Osteocyte (in vitro differentiated cells): ENCODE measurements at regions not wholly inside any gene's neighbourhood (a gene's known extent, or its start where the extent isn't known, plus 50 kb on each side); places are given as distances from the start of the nearest gene placed in this dataset.

Source experiments
- DNase-seq: peaks from one replicate; pipeline ENCODE4 v3.0.0; 2021; ENCODE audit warnings: mixed read lengths; ENCODE audit not compliant: unreplicated experiment; ENCODE audit errors: extremely low spot score
- H3K27ac Mint-ChIP-seq: one replicate; pipeline ENCODE4 v1.8.0; 2021; ENCODE audit warnings: mild to moderate bottlenecking, mixed read lengths; ENCODE audit not compliant: unreplicated experiment
- H3K27me3 Mint-ChIP-seq: one replicate; pipeline ENCODE4 v1.8.0; 2021; ENCODE audit warnings: mixed read lengths; ENCODE audit not compliant: unreplicated experiment
- H3K36me3 Mint-ChIP-seq: one replicate; pipeline ENCODE4 v1.8.0; 2021; ENCODE audit warnings: mixed read lengths; ENCODE audit not compliant: unreplicated experiment
- H3K4me1 Mint-ChIP-seq: one replicate; pipeline ENCODE4 v1.8.0; 2021; ENCODE audit warnings: mixed read lengths; ENCODE audit not compliant: unreplicated experiment
- H3K4me3 Mint-ChIP-seq: one replicate; pipeline ENCODE4 v1.8.0; 2021; ENCODE audit warnings: mild to moderate bottlenecking, moderate library complexity, mixed read lengths; ENCODE audit not compliant: unreplicated experiment
- H3K9me3 Mint-ChIP-seq: one replicate; pipeline ENCODE4 v1.8.0; 2021; ENCODE audit warnings: mixed read lengths; ENCODE audit not compliant: unreplicated experiment
- CTCF ChIP-seq: fragments of 200-600 bp; sonication (generic); IDR thresholded peaks from 2 replicates; pipeline ENCODE4 v1.5.0; 2021; ENCODE audit warnings: antibody characterized with exemption, mild to moderate bottlenecking, moderate library complexity

DNA sequence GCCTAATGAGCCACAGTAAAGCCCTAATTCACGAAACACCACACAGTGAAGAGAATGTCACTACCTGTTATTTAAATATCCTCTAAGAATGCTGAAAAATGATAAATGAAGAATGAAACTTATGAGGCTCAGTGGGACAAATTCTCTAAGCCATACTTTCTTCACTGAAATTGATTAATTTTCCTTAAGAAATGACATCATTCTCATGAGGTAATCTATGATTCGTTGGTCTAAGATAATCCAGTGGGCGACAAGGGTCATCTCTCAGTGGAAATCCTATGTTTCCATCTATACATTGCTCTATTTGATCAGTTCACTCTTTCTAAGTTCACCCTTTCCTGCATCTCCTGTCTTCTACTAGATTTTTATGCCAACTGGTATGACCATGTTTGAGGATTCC lies 330.4 kb upstream of the ANKRD30A start:
- Mint-ChIP-seq H3K36me3 (no peaks in the 10 kb centered on the region), H3K27me3 (peaks cover 40% of the 10 kb centered on the region), H3K4me3 (no peak overlapping the region)

DNA sequence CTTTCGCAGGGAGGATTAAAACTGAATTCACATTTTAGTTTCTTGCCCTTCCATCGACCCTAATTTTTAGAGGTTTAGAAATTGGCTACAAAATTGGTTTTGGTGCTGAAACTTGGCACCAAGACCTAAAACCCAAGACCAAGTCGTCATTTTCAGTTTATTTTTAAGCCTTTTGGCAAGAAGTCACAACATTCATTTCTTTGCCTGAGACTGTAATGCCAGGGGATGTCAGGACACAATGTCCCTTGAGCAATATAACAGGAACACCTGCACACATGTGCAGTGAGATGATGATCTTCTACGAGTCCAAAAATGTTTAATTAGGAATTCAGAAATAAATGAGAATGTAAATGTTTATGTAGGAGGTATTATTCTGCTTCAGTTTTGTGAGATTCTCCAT lies 335.4 kb upstream of the ANKRD30A start:
- Mint-ChIP-seq H3K36me3 (no peaks in the 10 kb centered on the region), H3K4me3 (no peak overlapping the region), H3K9me3 (no peaks in the 10 kb centered on the region), H3K27me3 (peaks cover 13% of the 10 kb centered on the region), H3K27ac (no peak overlapping the region), H3K4me1 (no peaks in the 10 kb centered on the region)
- no peak for TF ChIP-seq CTCF
- no peak for DNase-seq

More for the DNA sequence above, 330.4 kb upstream of the ANKRD30A start:
- H3K9me3 Mint-ChIP-seq: no peaks in the 10 kb centered on the region
- H3K27ac Mint-ChIP-seq: no peak overlapping the region
- DNase-seq: no peak
- TF ChIP-seq CTCF: no peak
- no peaks in the 10 kb centered on the region for H3K4me1 Mint-ChIP-seq

DNA sequence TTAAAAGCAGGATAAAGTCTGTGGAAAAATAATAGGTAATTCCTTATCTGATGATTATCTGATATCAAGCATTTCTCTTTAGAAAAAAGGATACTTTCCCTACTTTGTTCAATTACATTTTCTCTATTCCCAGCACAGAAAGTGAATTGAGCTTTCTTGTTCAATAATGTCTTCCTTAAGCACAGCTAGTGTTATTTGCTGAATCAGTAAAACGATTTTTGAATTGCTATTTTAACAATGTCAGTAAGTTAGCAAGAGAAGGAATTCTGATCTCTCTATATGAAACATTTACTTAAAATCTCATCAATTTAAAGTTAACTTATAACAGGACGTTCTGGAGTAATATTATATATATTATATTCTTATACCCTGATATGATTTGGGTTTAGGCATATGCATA lies 337.2 kb upstream of the ANKRD30A start:
- H3K27ac Mint-ChIP-seq: no peak overlapping the region
- TF ChIP-seq CTCF: no peak
- DNase-seq: no peak
- H3K27me3 Mint-ChIP-seq: peaks cover 5% of the 10 kb centered on the region
- H3K36me3 Mint-ChIP-seq: no peaks in the 10 kb centered on the region
- no peak overlapping the region for H3K4me3 Mint-ChIP-seq
- no peaks in the 10 kb centered on the region for H3K4me1 Mint-ChIP-seq
- H3K9me3 Mint-ChIP-seq: no peaks in the 10 kb centered on the region

DNA sequence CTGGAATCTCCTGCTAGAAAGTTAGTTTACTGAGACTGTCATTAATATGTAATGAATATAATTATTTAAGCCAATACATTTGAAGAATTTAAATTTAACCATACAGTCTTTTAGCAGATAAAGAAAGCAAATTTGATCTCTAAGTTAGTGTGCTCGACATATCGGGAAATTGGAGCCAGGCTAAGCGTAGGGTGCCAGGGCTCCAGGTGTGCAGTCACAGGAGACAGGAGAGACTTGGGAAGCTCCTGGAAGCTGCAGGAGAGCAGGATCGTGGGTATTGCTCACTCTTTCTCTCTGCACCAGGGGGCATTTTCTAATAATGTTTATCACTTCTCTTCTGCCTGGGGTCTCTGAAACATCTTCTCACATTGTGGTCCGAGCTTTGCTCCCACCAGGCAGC lies 342.0 kb upstream of the ANKRD30A start:
- no peak for TF ChIP-seq CTCF
- Mint-ChIP-seq H3K4me3 (no peak overlapping the region), H3K27ac (no peak overlapping the region), H3K27me3 (peaks cover 23% of the 10 kb centered on the region), H3K36me3 (no peaks in the 10 kb centered on the region), H3K4me1 (peaks cover 2% of the 10 kb centered on the region), H3K9me3 (no peaks in the 10 kb centered on the region)
- no peak for DNase-seq

GRCh38 chr10:36781570-36781969 lies 343.8 kb upstream of the ANKRD30A start:
- DNase-seq: no peak
- H3K4me1 Mint-ChIP-seq: peaks cover 2% of the 10 kb centered on the region
- TF ChIP-seq CTCF: no peak
- H3K9me3 Mint-ChIP-seq: no peaks in the 10 kb centered on the region
- no peak overlapping the region for H3K4me3 Mint-ChIP-seq
- H3K27me3 Mint-ChIP-seq: peaks cover 23% of the 10 kb centered on the region
- H3K27ac Mint-ChIP-seq: no peak overlapping the region
- no peaks in the 10 kb centered on the region for H3K36me3 Mint-ChIP-seq
